GM19397 (cell line): ENCODE measurements at regions not wholly inside any gene's neighbourhood (a gene's known extent, or its start where the extent isn't known, plus 50 kb on each side); places are given as distances from the start of the nearest gene placed in this dataset.

Experiments used
- ATAC-seq: cut with Tn5 transposase; IDR thresholded peaks from one replicate; pipeline ENCODE4 v1.9.1; 2021; ENCODE audit warnings: mild to moderate bottlenecking, moderate library complexity; ENCODE audit not compliant: unreplicated experiment

- no peak for ATAC-seq
Observed at GRCh38 chr16:82499302-82499701, 127.5 kb upstream of the CDH13 start.

DNA sequence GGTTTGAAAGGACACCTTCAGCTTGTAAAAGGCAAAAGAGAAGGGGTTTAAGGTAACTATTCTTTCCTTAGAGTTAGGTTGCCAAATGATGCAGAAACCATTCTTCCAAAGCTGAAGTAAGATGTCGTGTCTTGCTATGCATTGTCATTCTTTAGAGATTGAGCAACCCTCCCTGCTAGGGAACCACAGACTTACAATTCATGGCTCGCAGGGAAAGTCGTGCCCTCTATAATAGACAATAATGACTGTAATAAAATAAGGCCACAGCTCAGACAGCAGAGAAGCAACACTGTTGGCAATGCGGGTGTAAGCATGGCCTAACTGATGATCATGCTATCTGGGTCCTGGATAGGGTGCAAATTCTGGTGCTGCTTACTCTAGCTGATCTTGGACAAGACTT lies 129.6 kb upstream of the CDH13 start:
- ATAC-seq: no peak

DNA sequence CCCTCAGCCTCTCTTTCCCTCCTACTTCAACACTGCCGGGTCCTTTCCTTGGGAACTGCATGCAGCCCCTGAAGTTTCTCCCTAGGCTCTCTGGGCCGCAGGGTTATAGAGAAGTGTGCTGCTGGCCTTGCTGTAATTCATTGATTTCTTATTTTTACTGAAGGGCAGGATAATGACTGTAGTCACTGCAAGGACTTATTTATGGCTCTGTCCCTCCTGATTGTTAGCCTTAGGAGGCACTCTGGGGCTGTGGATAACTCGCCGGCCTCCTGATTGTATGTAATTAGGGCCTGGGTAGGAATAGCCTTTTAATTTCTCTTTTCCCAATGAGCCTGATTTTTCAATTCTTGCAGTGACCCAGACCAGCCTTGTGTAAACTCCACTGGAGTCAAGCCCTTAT lies 138.3 kb upstream of the CDH13 start:
- ATAC-seq: no peak

GRCh38 chr16:82481455-82481854 lies 145.3 kb upstream of the CDH13 start:
- no peak for ATAC-seq

- no peak for ATAC-seq
Observed at GRCh38 chr16:82476786-82477185, 150.0 kb upstream of the CDH13 start.

GRCh38 chr16:82470620-82471152 lies 156.1 kb upstream of the CDH13 start:
- no peak for ATAC-seq

- no peak for ATAC-seq
Observed at GRCh38 chr16:82470016-82470415, 156.8 kb upstream of the CDH13 start.

DNA sequence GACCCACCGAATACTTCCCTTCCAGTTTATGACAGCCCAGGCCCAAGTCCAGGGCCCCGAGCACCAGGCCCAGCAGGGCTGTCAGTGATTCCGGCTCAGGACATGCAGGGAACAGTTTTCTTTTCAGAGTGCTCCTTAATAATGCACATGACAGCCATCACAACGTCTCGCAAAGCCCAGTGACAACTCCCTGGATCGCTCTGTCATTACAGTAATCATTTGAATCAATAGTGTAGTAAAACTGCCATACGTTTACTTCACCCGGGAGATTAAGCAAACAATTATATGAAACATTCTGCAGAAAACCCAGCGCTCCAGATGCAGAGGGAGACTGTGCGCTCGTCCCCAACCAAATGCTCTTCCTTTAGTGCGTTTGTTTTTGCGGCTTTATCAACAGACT lies 162.6 kb upstream of the CDH13 start:
- no peak for ATAC-seq

DNA sequence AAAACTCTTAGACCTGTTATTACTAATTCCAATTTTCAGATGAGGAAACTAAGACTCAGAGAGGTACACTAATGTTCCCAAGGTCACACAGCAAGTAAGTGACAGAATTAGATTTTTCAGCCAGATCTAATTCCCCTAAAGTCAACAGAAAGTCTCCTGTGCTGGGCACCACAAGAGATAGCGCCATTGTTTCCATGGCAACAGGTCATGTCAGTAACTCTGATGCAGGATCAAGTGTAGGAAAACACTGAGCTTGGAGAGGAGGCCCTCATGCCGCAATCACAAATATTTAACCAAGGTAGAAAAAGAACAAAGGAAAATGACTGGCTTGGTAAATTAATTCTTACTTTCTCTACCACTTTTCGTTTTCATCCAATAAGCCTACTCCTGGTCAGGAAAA lies 166.0 kb upstream of the CDH13 start:
- no peak for ATAC-seq

- no peak for ATAC-seq
Observed at GRCh38 chr16:82459580-82460256, 167.1 kb upstream of the CDH13 start.

DNA sequence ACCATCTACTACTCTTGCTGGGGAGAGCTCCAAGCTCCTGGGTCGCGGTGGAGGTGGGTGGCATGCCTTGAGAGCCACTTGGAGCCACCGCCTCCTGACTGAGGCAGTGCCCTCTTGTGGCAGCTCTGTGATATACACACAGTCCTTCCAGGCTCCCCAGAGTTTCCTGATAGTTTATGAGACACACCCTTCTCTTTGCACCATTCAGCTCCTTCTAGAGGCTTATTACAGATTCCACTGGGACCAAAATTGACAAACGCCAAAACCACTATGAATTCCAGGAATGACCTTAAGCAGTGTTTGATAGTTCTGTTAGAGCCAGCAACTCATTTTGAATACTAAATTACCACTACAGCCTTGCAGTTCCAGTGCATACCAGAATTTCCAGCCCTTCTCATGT lies 170.1 kb upstream of the CDH13 start:
- ATAC-seq: peak; percentile 76

- ATAC-seq: no peak
Observed at GRCh38 chr16:82454566-82454965, 172.2 kb upstream of the CDH13 start.

- ATAC-seq: no peak
Observed at GRCh38 chr16:82454152-82454551, 172.6 kb upstream of the CDH13 start.

GRCh38 chr16:82452004-82452756 lies 174.6 kb upstream of the CDH13 start:
- ATAC-seq: no peak

GRCh38 chr16:82451449-82451848 lies 175.3 kb upstream of the CDH13 start:
- ATAC-seq: no peak

DNA sequence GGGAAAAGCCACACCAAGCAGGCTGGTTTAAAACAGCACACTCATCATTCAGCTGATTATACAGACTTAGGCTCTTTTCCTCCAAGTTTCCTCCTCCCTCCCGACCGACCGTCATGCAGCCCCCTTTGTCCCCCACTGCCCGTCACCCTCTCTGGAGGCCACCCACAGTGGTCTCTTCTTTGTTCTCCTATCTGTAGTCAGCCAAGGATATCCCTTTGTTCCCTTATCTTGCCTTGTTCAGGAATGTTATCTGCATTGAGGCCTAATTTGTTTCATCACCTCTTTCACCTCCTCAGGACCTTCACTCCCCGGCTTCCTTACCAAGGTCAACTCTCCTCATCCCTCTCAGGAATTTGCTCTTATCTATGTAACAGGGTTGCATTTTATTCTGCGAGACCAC lies 186.4 kb upstream of the CDH13 start:
- no peak for ATAC-seq

- no peak for ATAC-seq
Observed at GRCh38 chr16:82439678-82440293, 187.0 kb upstream of the CDH13 start.

GRCh38 chr16:82433042-82433441 lies 193.7 kb upstream of the CDH13 start:
- no peak for ATAC-seq

- no peak for ATAC-seq
Observed at GRCh38 chr16:82432261-82432660, 194.5 kb upstream of the CDH13 start.

DNA sequence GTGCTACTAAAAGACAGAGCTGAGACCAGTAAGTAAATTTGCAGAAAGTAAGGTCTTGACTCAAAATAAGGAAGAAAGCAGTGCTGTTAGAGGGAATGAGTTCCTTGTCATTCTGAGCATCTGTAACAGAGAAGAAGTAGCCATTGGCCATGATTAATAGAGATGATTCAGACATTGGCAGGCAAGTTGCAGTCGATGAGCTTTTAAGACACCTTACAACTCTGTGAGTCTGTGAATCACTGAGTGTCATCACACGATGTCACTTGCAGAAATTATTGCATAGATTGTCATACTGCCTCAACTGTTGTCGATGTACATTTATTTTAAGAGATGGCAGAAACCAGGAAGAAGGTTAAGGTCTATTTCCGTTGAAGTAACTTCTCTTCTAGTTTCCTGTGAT lies 201.1 kb upstream of the CDH13 start:
- no peak for ATAC-seq

DNA sequence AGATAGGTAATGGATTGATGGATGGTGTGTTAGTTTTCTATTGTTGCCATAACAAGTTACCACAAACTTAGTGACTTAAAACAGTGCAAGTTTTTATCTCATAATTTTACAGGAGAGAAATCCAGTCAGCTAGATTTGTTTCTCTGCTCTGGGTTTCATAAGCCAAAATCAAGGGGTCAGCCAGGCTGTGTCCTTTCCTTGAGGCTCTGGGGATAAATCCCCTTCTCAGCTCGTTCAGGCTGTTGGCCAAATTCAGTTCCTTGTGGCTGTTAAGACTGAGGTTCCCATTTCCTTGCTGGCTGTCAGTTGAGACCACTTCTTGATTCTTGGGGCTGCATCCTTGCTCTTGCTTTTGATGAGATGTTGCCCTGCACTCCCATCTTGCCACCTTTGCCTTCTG lies 204.9 kb upstream of the CDH13 start:
- ATAC-seq: no peak

DNA sequence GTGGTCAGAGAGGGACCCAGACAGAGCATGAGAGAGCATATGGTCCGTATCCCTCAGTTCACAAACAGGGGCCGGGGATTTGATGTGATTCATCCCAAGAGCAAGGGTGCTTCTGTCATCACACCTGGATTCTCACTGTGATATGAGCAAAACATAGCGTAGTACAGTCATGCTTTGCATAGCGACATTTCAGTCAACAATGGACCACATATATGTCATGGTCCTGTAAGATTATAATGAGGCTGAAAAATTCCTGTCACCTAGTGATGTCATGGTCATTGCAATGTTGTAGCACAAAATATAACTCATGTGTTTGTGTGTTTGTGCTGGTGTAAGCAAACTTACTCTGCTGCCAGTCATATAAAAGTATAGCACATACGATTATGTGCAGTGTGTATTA lies 207.4 kb upstream of the CDH13 start:
- ATAC-seq: no peak
